OCI-LY7 (cell line): ENCODE measurements at regions not wholly inside any gene's neighbourhood (a gene's known extent, or its start where the extent isn't known, plus 50 kb on each side); places are given as distances from the start of the nearest gene placed in this dataset.

Experiments used
- EZH2phosphoT487 ChIP-seq: fragments of 200-600 bp; sonication (generic); IDR thresholded peaks from 2 replicates; pipeline ENCODE4 v1.6.1; 2018; ENCODE audit warnings: low read depth, borderline replicate concordance, mild to moderate bottlenecking, mixed run types, antibody characterized with exemption, low read length, moderate library complexity, mixed read lengths
- TF ChIP-seq, protein P1 (sequence below): fragments of 200-600 bp; sonication (generic); conservative IDR thresholded peaks from 2 replicates; pipeline ENCODE4 v1.5.1; 2014; ENCODE audit warnings: mild to moderate bottlenecking, antibody characterized with exemption, low read length, moderate library complexity, mixed read lengths

DNA sequence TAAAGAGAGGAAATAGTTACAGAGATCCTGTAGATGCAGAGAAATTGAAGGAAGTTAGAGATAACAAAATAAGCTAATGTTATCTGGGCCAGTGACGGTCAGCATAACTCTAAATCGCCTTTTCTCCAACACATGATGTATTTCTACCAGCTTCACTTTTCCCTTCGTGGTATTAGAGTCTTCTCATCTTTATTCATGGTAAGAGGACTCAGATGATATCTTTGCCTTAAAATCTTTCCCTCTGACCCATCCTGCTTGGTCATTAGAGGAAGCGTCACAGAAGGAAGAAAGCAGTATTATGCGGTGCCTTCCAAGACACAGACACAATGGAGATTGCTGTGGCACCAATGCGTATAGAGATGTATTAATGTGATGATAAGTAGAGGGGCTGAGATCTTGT, 320.7 kb upstream of the GOLIM4 start:
- TF ChIP-seq, protein P1, sequence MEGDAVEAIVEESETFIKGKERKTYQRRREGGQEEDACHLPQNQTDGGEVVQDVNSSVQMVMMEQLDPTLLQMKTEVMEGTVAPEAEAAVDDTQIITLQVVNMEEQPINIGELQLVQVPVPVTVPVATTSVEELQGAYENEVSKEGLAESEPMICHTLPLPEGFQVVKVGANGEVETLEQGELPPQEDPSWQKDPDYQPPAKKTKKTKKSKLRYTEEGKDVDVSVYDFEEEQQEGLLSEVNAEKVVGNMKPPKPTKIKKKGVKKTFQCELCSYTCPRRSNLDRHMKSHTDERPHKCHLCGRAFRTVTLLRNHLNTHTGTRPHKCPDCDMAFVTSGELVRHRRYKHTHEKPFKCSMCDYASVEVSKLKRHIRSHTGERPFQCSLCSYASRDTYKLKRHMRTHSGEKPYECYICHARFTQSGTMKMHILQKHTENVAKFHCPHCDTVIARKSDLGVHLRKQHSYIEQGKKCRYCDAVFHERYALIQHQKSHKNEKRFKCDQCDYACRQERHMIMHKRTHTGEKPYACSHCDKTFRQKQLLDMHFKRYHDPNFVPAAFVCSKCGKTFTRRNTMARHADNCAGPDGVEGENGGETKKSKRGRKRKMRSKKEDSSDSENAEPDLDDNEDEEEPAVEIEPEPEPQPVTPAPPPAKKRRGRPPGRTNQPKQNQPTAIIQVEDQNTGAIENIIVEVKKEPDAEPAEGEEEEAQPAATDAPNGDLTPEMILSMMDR = no peak
- no peak for TF ChIP-seq EZH2phosphoT487
